Brain microvascular endothelial cell (primary cell): ENCODE measurements at regions not wholly inside any gene's neighbourhood (a gene's known extent, or its start where the extent isn't known, plus 50 kb on each side); places are given as distances from the start of the nearest gene placed in this dataset.

Experiments used
- DNase-seq: peaks from one replicate; pipeline ENCODE4 v3.0.0-alpha.2; 2020
- H3K27ac ChIP-seq: fragments of 250-450 bp; sonication (Bioruptor Pico); 2 replicates; pipeline ENCODE4 v1.5.1; 2020; ENCODE audit warnings: mild to moderate bottlenecking, moderate library complexity
- H3K27me3 ChIP-seq: fragments of 250-450 bp; sonication (Bioruptor Pico); replicated peaks from 2 replicates; pipeline ENCODE4 v1.5.1; 2020; ENCODE audit warnings: mild to moderate bottlenecking
- H3K36me3 ChIP-seq: fragments of 250-450 bp; sonication (Bioruptor Pico); replicated peaks from 2 replicates; pipeline ENCODE4 v1.5.1; 2020; ENCODE audit warnings: mild to moderate bottlenecking
- H3K4me3 ChIP-seq: 2 replicates; pipeline ENCODE4 v1.5.1; 2011; ENCODE audit warnings: low read depth, mild to moderate bottlenecking, control low read depth, low read length, moderate library complexity
- CTCF ChIP-seq: IDR thresholded peaks from 2 replicates; pipeline ENCODE4 v1.5.1; 2011; ENCODE audit warnings: low read depth, mild to moderate bottlenecking, moderate library complexity, low read length, control low read depth, inconsistent platforms; ENCODE audit errors: missing control alignments
- in situ Hi-C: cut with HindIII; loops from 2 replicates; pipeline ENCODE4 v1.10.0; 2017; ENCODE audit warnings: low sequenced_read_pairs, low pct_ligation_motif_present

DNA sequence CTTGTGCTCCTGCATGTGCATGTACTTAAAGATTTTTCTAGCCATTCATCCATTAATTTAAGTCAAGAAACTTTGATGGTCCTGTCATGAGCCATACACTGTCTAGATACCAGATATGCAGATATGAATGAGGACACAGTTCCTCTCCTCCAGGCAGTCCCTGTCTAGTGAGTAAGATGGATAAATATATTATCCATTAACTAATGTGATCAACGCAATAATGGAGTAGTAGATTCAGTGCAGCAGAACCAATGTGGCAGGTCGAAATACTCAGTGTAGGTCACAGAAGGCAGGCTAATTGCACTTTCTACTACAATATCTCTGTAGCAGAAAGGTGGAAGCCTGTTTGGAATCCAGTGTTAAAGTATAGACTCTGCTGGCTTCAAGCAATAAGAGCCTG, 112.5 kb downstream of the PCDH7 start:
- in situ Hi-C loops, result no loop called here

DNA sequence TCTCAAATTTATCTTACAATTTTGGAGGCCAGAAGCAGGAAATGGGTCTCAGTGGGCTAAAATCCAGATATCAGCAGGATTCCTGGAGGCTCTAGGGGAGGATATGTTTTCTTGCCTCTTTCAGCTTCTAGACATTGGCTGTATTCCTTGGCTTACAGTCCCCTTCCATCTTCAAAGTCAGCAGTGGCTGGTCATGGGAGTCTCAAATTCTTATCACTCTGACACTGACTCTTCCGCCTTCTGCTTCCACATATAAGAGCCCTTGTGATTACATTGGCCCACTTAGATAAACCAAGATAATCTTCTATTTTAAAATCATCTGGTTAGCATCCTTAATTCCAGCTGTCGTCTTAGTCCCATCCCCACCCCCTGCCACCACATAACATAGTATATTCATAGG, 113.0 kb downstream of the PCDH7 start:
- H3K27ac ChIP-seq, result no peak overlapping the region
- in situ Hi-C loops, result no loop called here

More for the DNA sequence above, 112.5 kb downstream of the PCDH7 start:
- H3K36me3 ChIP-seq, result no peaks in the 10 kb centered on the region
- no peak overlapping the region for H3K27ac ChIP-seq
- TF ChIP-seq CTCF, result no peak
- H3K4me3 ChIP-seq, result no peak overlapping the region
- DNase-seq, result no peak
- H3K27me3 ChIP-seq, result no peaks in the 10 kb centered on the region

GRCh38 chr4:30835044-30835443, 114.9 kb downstream of the PCDH7 start:
- H3K27me3 ChIP-seq, result no peaks in the 10 kb centered on the region
- no peak overlapping the region for H3K4me3 ChIP-seq
- H3K27ac ChIP-seq, result no peak overlapping the region
- DNase-seq, result no peak
- H3K36me3 ChIP-seq, result no peaks in the 10 kb centered on the region
- TF ChIP-seq CTCF, result no peak
- in situ Hi-C loops, result no loop called here

More for the DNA sequence above, 113.0 kb downstream of the PCDH7 start:
- no peaks in the 10 kb centered on the region for H3K36me3 ChIP-seq
- H3K27me3 ChIP-seq, result no peaks in the 10 kb centered on the region
- no peak for DNase-seq
- no peak overlapping the region for H3K4me3 ChIP-seq
- TF ChIP-seq CTCF, result no peak

DNA sequence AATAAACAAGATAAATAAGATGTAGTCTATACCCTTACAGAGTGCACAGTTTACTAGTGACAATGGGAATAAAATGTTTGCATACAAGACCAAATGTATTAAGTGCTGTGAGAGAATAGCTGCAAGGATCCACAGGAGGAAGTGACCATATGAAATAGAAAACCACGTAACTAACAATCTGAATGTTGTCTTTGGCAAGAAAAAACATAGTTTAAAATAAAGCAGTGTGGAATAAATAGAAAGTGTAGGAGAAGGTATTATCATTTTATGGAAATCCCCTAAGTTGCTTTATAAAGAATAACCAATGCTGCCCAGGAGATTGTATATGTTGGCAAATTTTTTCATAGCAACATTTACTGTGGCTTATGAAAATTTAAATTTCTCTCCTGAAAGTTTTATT, 116.1 kb downstream of the PCDH7 start:
- TF ChIP-seq CTCF, result no peak
- no peaks in the 10 kb centered on the region for H3K36me3 ChIP-seq
- in situ Hi-C loops, result no loop called here
- no peak overlapping the region for H3K4me3 ChIP-seq
- H3K27me3 ChIP-seq, result no peaks in the 10 kb centered on the region
- DNase-seq, result no peak
- H3K27ac ChIP-seq, result no peak overlapping the region

DNA sequence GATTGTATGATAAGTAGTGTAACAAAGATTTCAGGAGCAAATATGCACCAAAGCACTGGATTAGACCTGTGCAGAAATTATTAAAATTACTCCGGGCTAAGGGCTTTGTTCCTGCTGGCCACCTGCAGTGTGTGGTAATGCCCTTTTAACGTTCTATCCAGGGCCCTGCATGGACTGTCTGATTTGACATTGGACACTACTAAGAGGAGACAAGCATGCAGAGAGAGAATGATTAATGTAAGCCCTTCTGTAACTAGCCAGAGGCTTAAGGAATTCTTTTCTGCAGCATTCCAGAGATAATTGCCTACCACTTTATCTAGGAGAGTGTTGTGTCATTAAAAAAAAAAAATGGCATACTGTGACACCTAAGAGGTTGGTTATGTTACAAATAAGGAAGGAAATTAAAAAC, 117.0 kb downstream of the PCDH7 start:
- no peak for DNase-seq
- Histone ChIP-seq H3K27ac (no peak overlapping the region), H3K36me3 (no peaks in the 10 kb centered on the region), H3K4me3 (no peak overlapping the region), H3K27me3 (no peaks in the 10 kb centered on the region)
- TF ChIP-seq CTCF, result no peak
- in situ Hi-C loops, result no loop called here

GRCh38 chr4:30837861-30838260, 117.7 kb downstream of the PCDH7 start:
- TF ChIP-seq CTCF, result no peak
- in situ Hi-C loops, result no loop called here
- DNase-seq, result no peak
- no peaks in the 10 kb centered on the region for H3K36me3 ChIP-seq
- H3K4me3 ChIP-seq, result no peak overlapping the region
- H3K27me3 ChIP-seq, result no peaks in the 10 kb centered on the region
- H3K27ac ChIP-seq, result no peak overlapping the region
